Astrocyte (in vitro differentiated cells and primary cell): ENCODE measurements at regions not wholly inside any gene's neighbourhood (a gene's known extent, or its start where the extent isn't known, plus 50 kb on each side); places are given as distances from the start of the nearest gene placed in this dataset.

Experiments
- DNase-seq: peaks from one replicate; pipeline ENCODE4 v3.0.0-alpha.2; 2010; ENCODE audit warnings: low read depth
- FAIRE-seq: peaks from 2 replicates; lab custom pipeline; 2011; peaks lifted over from hg19 to GRCh38; lab: Jason Lieb, UNC
- H2AFZ ChIP-seq: 2 replicates; pipeline ENCODE4 v1.6.0; 2012; ENCODE audit warnings: low read depth, low read length, inconsistent platforms
- H3K27ac ChIP-seq: 2 replicates; pipeline ENCODE4 v1.5.1; 2011; ENCODE audit warnings: low read depth, low read length, inconsistent platforms
- H3K27me3 ChIP-seq: 2 replicates; pipeline ENCODE4 v1.6.0; 2011; ENCODE audit warnings: low read length, inconsistent platforms; ENCODE audit not compliant: insufficient read depth
- H3K36me3 ChIP-seq: 2 replicates; pipeline ENCODE4 v1.5.1; 2011; ENCODE audit warnings: low read length, inconsistent platforms; ENCODE audit not compliant: insufficient read depth
- H3K4me1 ChIP-seq: 2 replicates; pipeline ENCODE4 v1.5.1; 2011; ENCODE audit warnings: low read length, inconsistent platforms; ENCODE audit not compliant: insufficient read depth
- H3K4me2 ChIP-seq: 2 replicates; pipeline ENCODE4 v1.6.0; 2012; ENCODE audit warnings: low read length, inconsistent platforms
- H3K4me3 ChIP-seq: 2 replicates; pipeline ENCODE4 v1.5.1; 2011; ENCODE audit warnings: low read depth, mild to moderate bottlenecking, low read length, inconsistent platforms; ENCODE audit not compliant: insufficient read depth
- H3K79me2 ChIP-seq: 2 replicates; pipeline ENCODE4 v1.6.0; 2012; ENCODE audit warnings: mild to moderate bottlenecking, low read length, inconsistent platforms; ENCODE audit not compliant: insufficient read depth
- H3K9ac ChIP-seq: 2 replicates; pipeline ENCODE4 v1.6.0; 2012; ENCODE audit warnings: mild to moderate bottlenecking, low read length, inconsistent platforms
- H3K9me3 ChIP-seq: 2 replicates; pipeline ENCODE4 v1.5.1; 2012; ENCODE audit warnings: low read depth, mild to moderate bottlenecking, low read length, inconsistent platforms; ENCODE audit not compliant: insufficient read depth
- H4K20me1 ChIP-seq: 2 replicates; pipeline ENCODE4 v1.6.0; 2012; ENCODE audit warnings: low read length, inconsistent platforms; ENCODE audit not compliant: insufficient read depth
- H3K27ac Mint-ChIP-seq: one replicate; pipeline ENCODE4 v1.8.0; 2021; ENCODE audit warnings: mild to moderate bottlenecking, mixed read lengths; ENCODE audit not compliant: unreplicated experiment
- H3K27me3 Mint-ChIP-seq: one replicate; pipeline ENCODE4 v1.8.0; 2021; ENCODE audit warnings: low read depth, mixed read lengths; ENCODE audit not compliant: unreplicated experiment
- H3K36me3 Mint-ChIP-seq: one replicate; pipeline ENCODE4 v1.8.0; 2021; ENCODE audit warnings: low read depth, mixed read lengths; ENCODE audit not compliant: unreplicated experiment
- H3K4me1 Mint-ChIP-seq: one replicate; pipeline ENCODE4 v1.8.0; 2021; ENCODE audit warnings: low read depth, mixed read lengths; ENCODE audit not compliant: unreplicated experiment
- H3K4me3 Mint-ChIP-seq: one replicate; pipeline ENCODE4 v1.8.0; 2021; ENCODE audit warnings: mild to moderate bottlenecking, moderate library complexity, mixed read lengths; ENCODE audit not compliant: unreplicated experiment
- H3K9me3 Mint-ChIP-seq: one replicate; pipeline ENCODE4 v1.8.0; 2021; ENCODE audit warnings: mild to moderate bottlenecking, mixed read lengths; ENCODE audit not compliant: unreplicated experiment
- CTCF ChIP-seq: IDR thresholded peaks from 2 replicates; pipeline ENCODE4 v1.5.1; 2011; ENCODE audit warnings: low read depth, mild to moderate bottlenecking, inconsistent platforms, low read length, moderate library complexity; ENCODE audit not compliant: insufficient read depth
- EZH2 ChIP-seq: IDR thresholded peaks from 2 replicates; pipeline ENCODE4 v1.6.1; 2012; ENCODE audit warnings: mild to moderate bottlenecking, low read length, inconsistent platforms; ENCODE audit not compliant: insufficient read depth

GRCh38 chr3:150035301-150035779, 64.6 kb upstream of the PFN2 start:
- H3K4me2 ChIP-seq: no peak overlapping the region

GRCh38 chr3:150033721-150034120, 63.0 kb upstream of the PFN2 start:
- no peak overlapping the region for H3K9ac ChIP-seq
- H3K4me2 ChIP-seq: no peak overlapping the region
- no peaks in the 10 kb centered on the region for H3K79me2 ChIP-seq
- H3K27ac ChIP-seq: no peak overlapping the region
- Mint-ChIP-seq H3K27me3 (peaks cover 11% of the 10 kb centered on the region), H3K36me3 (no peaks in the 10 kb centered on the region), H3K4me1 (peaks cover 5% of the 10 kb centered on the region), H3K4me3 (no peak overlapping the region), H3K9me3 (peaks cover 3% of the 10 kb centered on the region), H3K27ac (no peak overlapping the region)
- no peak for TF ChIP-seq CTCF
- TF ChIP-seq EZH2: no peak
- no peak overlapping the region for H2AFZ ChIP-seq
- H3K4me3 ChIP-seq: no peak overlapping the region
- H3K27me3 ChIP-seq: no peaks in the 10 kb centered on the region
- H3K36me3 ChIP-seq: no peaks in the 10 kb centered on the region
- DNase-seq (no peak), FAIRE-seq (no peak)
- no peaks in the 10 kb centered on the region for H4K20me1 ChIP-seq
- H3K9me3 ChIP-seq: no peaks in the 10 kb centered on the region
- no peaks in the 10 kb centered on the region for H3K4me1 ChIP-seq

More at GRCh38 chr3:150035301-150035779, 64.6 kb upstream of the PFN2 start:
- Histone ChIP-seq H3K4me1 (no peaks in the 10 kb centered on the region), H3K27me3 (no peaks in the 10 kb centered on the region), H3K36me3 (no peaks in the 10 kb centered on the region), H4K20me1 (no peaks in the 10 kb centered on the region), H2AFZ (no peak overlapping the region), H3K9me3 (no peaks in the 10 kb centered on the region), H3K9ac (no peak overlapping the region), H3K79me2 (no peaks in the 10 kb centered on the region), H3K4me3 (no peak overlapping the region), H3K27ac (no peak overlapping the region)
- peaks cover 4% of the 10 kb centered on the region for H3K9me3 Mint-ChIP-seq
- peak; percentile 9 for DNase-seq
- H3K27ac Mint-ChIP-seq: no peak overlapping the region
- TF ChIP-seq CTCF (no peak), EZH2 (no peak)
- no peaks in the 10 kb centered on the region for H3K4me1 Mint-ChIP-seq
- no peak for FAIRE-seq
- H3K4me3 Mint-ChIP-seq: no peak overlapping the region
- peaks cover 11% of the 10 kb centered on the region for H3K27me3 Mint-ChIP-seq
- no peaks in the 10 kb centered on the region for H3K36me3 Mint-ChIP-seq

GRCh38 chr3:150030841-150031240, 60.1 kb upstream of the PFN2 start:
- Mint-ChIP-seq H3K4me3 (no peak overlapping the region), H3K9me3 (peaks cover 14% of the 10 kb centered on the region), H3K27ac (no peak overlapping the region), H3K27me3 (peaks cover 4% of the 10 kb centered on the region), H3K36me3 (peaks cover under 1% of the 10 kb centered on the region), H3K4me1 (peaks cover 5% of the 10 kb centered on the region)
- Histone ChIP-seq H3K27me3 (no peaks in the 10 kb centered on the region), H2AFZ (no peak overlapping the region), H3K27ac (no peak overlapping the region), H3K79me2 (no peaks in the 10 kb centered on the region), H3K4me1 (no peaks in the 10 kb centered on the region), H3K4me2 (no peak overlapping the region), H3K9ac (no peak overlapping the region), H3K9me3 (no peaks in the 10 kb centered on the region), H3K36me3 (no peaks in the 10 kb centered on the region), H3K4me3 (no peak overlapping the region), H4K20me1 (no peaks in the 10 kb centered on the region)
- FAIRE-seq: no peak
- DNase-seq: no peak
- TF ChIP-seq EZH2 (no peak), CTCF (no peak)
